Activated CD4-positive, alpha-beta T cell treated with anti-CD3 and anti-CD28 coated beads, Interleukin-2, amount 50 U/mL, for 16 hours (primary cell): ENCODE measurements at regions not wholly inside any gene's neighbourhood (a gene's known extent, or its start where the extent isn't known, plus 50 kb on each side); places are given as distances from the start of the nearest gene placed in this dataset.
A peak's percentile ranks its signal among the peaks of the same experiment; 100 is the strongest.
"Not testable (repeated sequence)": the region's sequence is repeated elsewhere in the genome, so short reads cannot be mapped to it uniquely, and the experiment has no call there.

ENCODE experiments used
- DNase-seq: peaks from one replicate; pipeline ENCODE4 v3.0.0-alpha.2; 2020

- DNase-seq, result no peak
Measured at GRCh38 chr4:164337219-164337944, 416.5 kb upstream of the SMIM31 start.

GRCh38 chr4:164343472-164343976 is 410.4 kb upstream of the SMIM31 start:
- no peak for DNase-seq

GRCh38 chr4:164345756-164346155 is 408.2 kb upstream of the SMIM31 start:
- no peak for DNase-seq

GRCh38 chr4:164350061-164350460 is 403.9 kb upstream of the SMIM31 start:
- no peak for DNase-seq

- DNase-seq, result not testable (repeated sequence)
Measured at GRCh38 chr4:164350716-164351115, 403.2 kb upstream of the SMIM31 start.

- no peak for DNase-seq
Measured at GRCh38 chr4:164357957-164358356, 396.0 kb upstream of the SMIM31 start.

GRCh38 chr4:164358400-164358799 is 395.5 kb upstream of the SMIM31 start:
- DNase-seq, result no peak

GRCh38 chr4:164359881-164360280 is 394.1 kb upstream of the SMIM31 start:
- no peak for DNase-seq

GRCh38 chr4:164368894-164369293 is 385.0 kb upstream of the SMIM31 start:
- no peak for DNase-seq

- no peak for DNase-seq
Measured at GRCh38 chr4:164373021-164373420, 380.9 kb upstream of the SMIM31 start.

- DNase-seq, result no peak
Measured at GRCh38 chr4:164377277-164377676, 376.7 kb upstream of the SMIM31 start.

- DNase-seq, result no peak
Measured at GRCh38 chr4:164378361-164378760, 375.6 kb upstream of the SMIM31 start.

- DNase-seq, result no peak
Measured at GRCh38 chr4:164379694-164380093, 374.2 kb upstream of the SMIM31 start.

GRCh38 chr4:164381859-164382258 is 372.1 kb upstream of the SMIM31 start:
- no peak for DNase-seq

- DNase-seq, result no peak
Measured at GRCh38 chr4:164383058-164383357, 370.9 kb upstream of the SMIM31 start.

GRCh38 chr4:164383358-164384220 is 370.3 kb upstream of the SMIM31 start:
- DNase-seq, result peak; percentile 2

- no peak for DNase-seq
Measured at GRCh38 chr4:164384416-164384815, 369.5 kb upstream of the SMIM31 start.

GRCh38 chr4:164396439-164396838 is 357.5 kb upstream of the SMIM31 start:
- no peak for DNase-seq

- no peak for DNase-seq
Measured at GRCh38 chr4:164402554-164402953, 351.4 kb upstream of the SMIM31 start.

GRCh38 chr4:164405774-164406173 is 348.2 kb upstream of the SMIM31 start:
- no peak for DNase-seq

- DNase-seq, result no peak
Measured at GRCh38 chr4:164408831-164409230, 345.1 kb upstream of the SMIM31 start.

GRCh38 chr4:164410401-164410800 is 343.5 kb upstream of the SMIM31 start:
- DNase-seq, result no peak

GRCh38 chr4:164412246-164412645 is 341.7 kb upstream of the SMIM31 start:
- no peak for DNase-seq

GRCh38 chr4:164413743-164414142 is 340.2 kb upstream of the SMIM31 start:
- no peak for DNase-seq
